BE2C (cell line): ENCODE measurements at regions not wholly inside any gene's neighbourhood (a gene's known extent, or its start where the extent isn't known, plus 50 kb on each side); places are given as distances from the start of the nearest gene placed in this dataset.

Source experiments
- DNase-seq: peaks from one replicate; pipeline ENCODE4 v3.0.0-alpha.2; 2020
- H3K27me3 ChIP-seq: fragments of 250-450 bp; sonication (Bioruptor Pico); 2 replicates; pipeline ENCODE4 v1.5.1; 2020; ENCODE audit warnings: mild to moderate bottlenecking
- H3K36me3 ChIP-seq: fragments of 250-450 bp; sonication (Bioruptor Pico); 2 replicates; pipeline ENCODE4 v1.5.1; 2020; ENCODE audit warnings: mild to moderate bottlenecking
- H3K4me1 ChIP-seq: fragments of 250-450 bp; sonication (Bioruptor Pico); 2 replicates; pipeline ENCODE4 v1.5.1; 2020
- H3K4me3 ChIP-seq: 2 replicates; pipeline ENCODE4 v1.5.1; 2011; ENCODE audit warnings: low read depth, low read length
- H3K9me3 ChIP-seq: fragments of 250-450 bp; sonication (Bioruptor Pico); 2 replicates; pipeline ENCODE4 v1.5.1; 2020
- CTCF ChIP-seq: IDR thresholded peaks from 2 replicates; pipeline ENCODE4 v1.5.1; 2012; ENCODE audit warnings: mild to moderate bottlenecking, low read depth, low read length

- no peaks in the 10 kb centered on the region for H3K36me3 ChIP-seq
- H3K9me3 ChIP-seq: no peaks in the 10 kb centered on the region
- H3K27me3 ChIP-seq: no peaks in the 10 kb centered on the region
- no peak for TF ChIP-seq CTCF
- H3K4me3 ChIP-seq: no peak overlapping the region
- H3K4me1 ChIP-seq: no peaks in the 10 kb centered on the region
- no peak for DNase-seq
Observed at GRCh38 chr11:21908211-21908610, 284.7 kb upstream of the ANO5 start.

DNA sequence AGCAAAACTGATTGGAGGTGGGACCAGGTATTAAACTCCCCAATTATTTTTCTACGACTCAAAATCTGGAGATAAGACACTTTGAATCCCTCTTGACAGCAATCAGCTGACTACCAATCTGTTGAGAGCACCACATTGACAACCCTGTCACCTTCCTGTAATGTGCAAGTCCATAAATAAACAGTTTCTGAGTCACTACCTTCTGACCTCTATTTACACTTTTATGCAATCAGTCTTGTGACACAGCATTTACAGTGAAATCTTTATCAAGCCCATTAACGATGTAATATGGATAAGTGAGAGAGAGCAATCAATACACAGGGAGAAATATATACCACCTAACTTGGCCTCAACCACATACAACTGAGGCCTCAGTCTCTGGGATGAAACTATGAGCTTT is 283.7 kb upstream of the ANO5 start:
- H3K9me3 ChIP-seq: no peaks in the 10 kb centered on the region
- no peaks in the 10 kb centered on the region for H3K4me1 ChIP-seq
- H3K4me3 ChIP-seq: no peak overlapping the region
- no peaks in the 10 kb centered on the region for H3K36me3 ChIP-seq
- no peak for DNase-seq
- no peaks in the 10 kb centered on the region for H3K27me3 ChIP-seq
- TF ChIP-seq CTCF: no peak

GRCh38 chr11:21911061-21911460 is 281.8 kb upstream of the ANO5 start:
- no peak for DNase-seq
- Histone ChIP-seq H3K27me3 (no peaks in the 10 kb centered on the region), H3K4me3 (no peak overlapping the region), H3K9me3 (no peaks in the 10 kb centered on the region), H3K36me3 (no peaks in the 10 kb centered on the region), H3K4me1 (no peaks in the 10 kb centered on the region)
- TF ChIP-seq CTCF: no peak

DNA sequence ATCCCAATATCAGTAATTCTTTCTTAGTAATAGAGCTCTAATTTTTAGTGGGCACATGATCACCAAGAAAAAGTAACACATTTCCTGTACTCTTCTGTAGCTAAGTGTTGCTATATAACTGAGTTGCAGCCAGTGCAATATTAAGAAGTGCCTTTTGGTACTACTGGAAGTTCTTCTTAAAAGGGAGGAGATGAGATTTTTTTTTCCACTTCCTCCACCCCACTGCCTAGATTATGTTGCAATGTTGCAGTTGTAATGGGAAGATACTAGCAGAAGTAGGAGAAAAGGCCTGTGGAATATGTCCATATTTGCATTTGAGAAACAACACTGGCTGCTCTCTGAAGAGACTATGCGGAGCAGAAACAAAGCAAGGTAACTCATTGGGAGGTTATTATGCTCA is 280.6 kb upstream of the ANO5 start:
- Histone ChIP-seq H3K4me3 (no peak overlapping the region), H3K9me3 (no peaks in the 10 kb centered on the region), H3K4me1 (no peaks in the 10 kb centered on the region), H3K27me3 (no peaks in the 10 kb centered on the region), H3K36me3 (no peaks in the 10 kb centered on the region)
- DNase-seq: no peak
- no peak for TF ChIP-seq CTCF

DNA sequence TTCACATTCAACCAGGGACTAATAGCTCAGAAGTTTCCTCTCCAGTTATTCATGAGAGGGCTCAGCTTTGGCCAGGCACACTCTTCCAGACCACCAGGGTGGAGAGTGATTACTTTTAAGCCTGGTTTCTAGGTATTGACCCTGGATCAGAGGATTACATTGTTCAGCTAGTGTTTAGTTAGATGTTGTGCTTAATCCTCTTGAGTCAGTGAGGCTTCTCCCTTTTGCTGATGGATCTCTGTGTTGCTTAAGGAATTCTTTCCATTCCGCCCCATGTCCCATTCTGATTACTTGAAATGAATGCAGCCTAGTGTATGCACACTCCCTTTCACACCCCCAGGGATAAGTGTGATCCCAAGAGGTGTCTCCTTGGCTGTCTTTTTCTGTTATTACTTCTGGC is 271.7 kb upstream of the ANO5 start:
- TF ChIP-seq CTCF: no peak
- H3K27me3 ChIP-seq: no peaks in the 10 kb centered on the region
- DNase-seq: no peak
- no peaks in the 10 kb centered on the region for H3K9me3 ChIP-seq
- no peak overlapping the region for H3K4me3 ChIP-seq
- no peaks in the 10 kb centered on the region for H3K4me1 ChIP-seq
- H3K36me3 ChIP-seq: no peaks in the 10 kb centered on the region

- H3K4me1 ChIP-seq: no peaks in the 10 kb centered on the region
- no peak overlapping the region for H3K4me3 ChIP-seq
- TF ChIP-seq CTCF: no peak
- H3K9me3 ChIP-seq: no peaks in the 10 kb centered on the region
- H3K27me3 ChIP-seq: no peaks in the 10 kb centered on the region
- DNase-seq: no peak
- no peaks in the 10 kb centered on the region for H3K36me3 ChIP-seq
Observed at GRCh38 chr11:21924262-21924661, 268.6 kb upstream of the ANO5 start.
